Hepatocyte (in vitro differentiated cells): ENCODE measurements at regions not wholly inside any gene's neighbourhood (a gene's known extent, or its start where the extent isn't known, plus 50 kb on each side); places are given as distances from the start of the nearest gene placed in this dataset.

Experiments
- EZH2 ChIP-seq: fragments of 200-600 bp; sonication (generic); IDR thresholded peaks from 2 replicates; pipeline ENCODE4 v1.6.1; 2016; ENCODE audit warnings: antibody characterized with exemption, mild to moderate bottlenecking, borderline replicate concordance
- TF ChIP-seq, protein P1 (sequence below): fragments of 200-600 bp; sonication (generic); IDR thresholded peaks from 2 replicates; pipeline ENCODE4 v1.5.1; 2016; ENCODE audit warnings: antibody characterized with exemption, mild to moderate bottlenecking; ENCODE audit not compliant: poor library complexity

- TF ChIP-seq, protein P1, sequence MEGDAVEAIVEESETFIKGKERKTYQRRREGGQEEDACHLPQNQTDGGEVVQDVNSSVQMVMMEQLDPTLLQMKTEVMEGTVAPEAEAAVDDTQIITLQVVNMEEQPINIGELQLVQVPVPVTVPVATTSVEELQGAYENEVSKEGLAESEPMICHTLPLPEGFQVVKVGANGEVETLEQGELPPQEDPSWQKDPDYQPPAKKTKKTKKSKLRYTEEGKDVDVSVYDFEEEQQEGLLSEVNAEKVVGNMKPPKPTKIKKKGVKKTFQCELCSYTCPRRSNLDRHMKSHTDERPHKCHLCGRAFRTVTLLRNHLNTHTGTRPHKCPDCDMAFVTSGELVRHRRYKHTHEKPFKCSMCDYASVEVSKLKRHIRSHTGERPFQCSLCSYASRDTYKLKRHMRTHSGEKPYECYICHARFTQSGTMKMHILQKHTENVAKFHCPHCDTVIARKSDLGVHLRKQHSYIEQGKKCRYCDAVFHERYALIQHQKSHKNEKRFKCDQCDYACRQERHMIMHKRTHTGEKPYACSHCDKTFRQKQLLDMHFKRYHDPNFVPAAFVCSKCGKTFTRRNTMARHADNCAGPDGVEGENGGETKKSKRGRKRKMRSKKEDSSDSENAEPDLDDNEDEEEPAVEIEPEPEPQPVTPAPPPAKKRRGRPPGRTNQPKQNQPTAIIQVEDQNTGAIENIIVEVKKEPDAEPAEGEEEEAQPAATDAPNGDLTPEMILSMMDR = no peak
- TF ChIP-seq EZH2 = no peak
These were observed 68.7 kb upstream of the AJAP1 start for GRCh38 chr1:4585705-4586104.
